H1 (cell line): ENCODE measurements at regions not wholly inside any gene's neighbourhood (a gene's known extent, or its start where the extent isn't known, plus 50 kb on each side); places are given as distances from the start of the nearest gene placed in this dataset.

Experiments
- CTCF ChIA-PET: fragments of 300-600 bp; sonication (Branson Sonifier 250); formaldehyde crosslinking; loops from one replicate; lab custom pipeline; 2021; ENCODE audit not compliant: partially characterized antibody; lab: Charles Lee
- POLR2A ChIA-PET: fragments of 300-600 bp; sonication (Branson Sonifier 250); formaldehyde crosslinking; loops from one replicate; lab custom pipeline; 2021; ENCODE audit warnings: inconsistent platforms; ENCODE audit not compliant: partially characterized antibody; lab: Charles Lee
- DNase-seq, 2 experiments: peaks; one replicate each; pipeline versions ENCODE4 v3.0.0 to v3.0.0-alpha.2; 2010 to 2022; ENCODE audit warnings: low spot score in 2 of 2, low read depth in 1 of 2, mixed read lengths in 1 of 2
- FAIRE-seq: peaks from 2 replicates; lab custom pipeline; 2011; peaks lifted over from hg19 to GRCh38; lab: Jason Lieb, UNC
- H2AFZ ChIP-seq: 2 replicates; pipeline ENCODE4 v1.8.1; 2012; ENCODE audit warnings: low read length, inconsistent platforms
- H2AK5ac ChIP-seq: 2 replicates; pipeline ENCODE4 v1.6.1; 2013; ENCODE audit warnings: low read depth, low read length
- H2BK120ac ChIP-seq: replicated peaks from 2 replicates; pipeline ENCODE3; 2013; ENCODE audit warnings: low read depth, low read length, inconsistent platforms
- H2BK12ac ChIP-seq: 2 replicates; pipeline ENCODE4 v1.6.1; 2013; ENCODE audit warnings: low read depth, low read length
- H2BK15ac ChIP-seq: 2 replicates; pipeline ENCODE4 v1.6.1; 2013; ENCODE audit warnings: low read length
- H2BK20ac ChIP-seq: 2 replicates; pipeline ENCODE4 v1.6.1; 2013; ENCODE audit warnings: low read length
- H2BK5ac ChIP-seq: 2 replicates; pipeline ENCODE4 v1.6.1; 2013; ENCODE audit warnings: low read depth, low read length
- H3K14ac ChIP-seq: 2 replicates; pipeline ENCODE4 v1.6.1; 2013; ENCODE audit warnings: inconsistent platforms; ENCODE audit not compliant: insufficient read length
- H3K18ac ChIP-seq: 2 replicates; pipeline ENCODE4 v1.6.1; 2013; ENCODE audit warnings: low read length; ENCODE audit errors: extremely low read depth
- H3K23ac ChIP-seq: 2 replicates; pipeline ENCODE4 v1.6.1; 2013; ENCODE audit warnings: inconsistent platforms; ENCODE audit not compliant: insufficient read length
- H3K23me2 ChIP-seq: 2 replicates; pipeline ENCODE4 v1.6.1; 2013; ENCODE audit warnings: low read depth, low read length
- H3K27ac ChIP-seq: 2 replicates; pipeline ENCODE4 v1.6.1; 2011; ENCODE audit warnings: low read depth, low read length, inconsistent platforms
- H3K27me3 ChIP-seq, 4 experiments: replicated peaks in 1 of 4; 1 replicate in 1 of 4; 2 replicates in 3 of 4; pipeline versions ENCODE4 v1.6.1 to v1.8.1; 2011 to 2013; ENCODE audit warnings: low read length in 3 of 4, mild to moderate bottlenecking in 3 of 4, inconsistent platforms in 2 of 4, mixed read lengths in 2 of 4, moderate library complexity in 1 of 4; ENCODE audit not compliant: control insufficient read depth in 3 of 4, insufficient read depth in 3 of 4; ENCODE audit errors: extremely low read depth in 1 of 4
- H3K36me3 ChIP-seq, 4 experiments: 2 replicates each; pipeline versions ENCODE4 v1.6.1 to v1.8.1; 2011 to 2013; ENCODE audit warnings: mild to moderate bottlenecking in 4 of 4, low read length in 3 of 4, moderate library complexity in 2 of 4, control low read depth in 1 of 4, inconsistent platforms in 1 of 4; ENCODE audit not compliant: insufficient read depth in 4 of 4, control insufficient read depth in 2 of 4
- H3K4ac ChIP-seq: replicated peaks from 2 replicates; pipeline ENCODE3; 2013; ENCODE audit warnings: low read length, low read depth, mixed read lengths, inconsistent platforms; ENCODE audit not compliant: insufficient read length
- H3K4me1 ChIP-seq, 4 experiments: replicated peaks in 1 of 4; 1 replicate in 1 of 4; 2 replicates in 3 of 4; pipeline versions ENCODE4 v1.6.1 to v1.8.1; 2011 to 2013; ENCODE audit warnings: low read length in 3 of 4, inconsistent platforms in 2 of 4, mixed read lengths in 1 of 4; ENCODE audit not compliant: insufficient read depth in 4 of 4, control insufficient read depth in 3 of 4
- H3K4me2 ChIP-seq, 2 experiments: 2 replicates each; pipeline versions ENCODE4 v1.6.1 to v1.8.1; 2011 to 2013; ENCODE audit warnings: low read depth in 2 of 2, low read length in 2 of 2, control low read depth in 1 of 2, inconsistent platforms in 1 of 2, mild to moderate bottlenecking in 1 of 2; ENCODE audit not compliant: insufficient read depth in 1 of 2
- H3K4me3 ChIP-seq, 4 experiments: fragments of 200-600, 300-600 bp in 1 of 4; sonication (generic), shearing (Covaris generic), sonication (Bioruptor Twin) in 1 of 4; 2 replicates each; pipeline versions ENCODE4 v1.5.1 to v1.8.1; 2011 to 2016; ENCODE audit warnings: low read length in 4 of 4, low read depth in 3 of 4, control low read depth in 2 of 4, inconsistent platforms in 2 of 4, mild to moderate bottlenecking in 2 of 4, mixed read lengths in 1 of 4, moderate library complexity in 1 of 4; ENCODE audit not compliant: insufficient read depth in 2 of 4; ENCODE audit errors: extremely low read depth in 1 of 4
- H3K56ac ChIP-seq: replicated peaks from 2 replicates; pipeline ENCODE3; 2013; ENCODE audit warnings: low read depth, mild to moderate bottlenecking, mixed read lengths, low read length, inconsistent platforms; ENCODE audit not compliant: insufficient read length
- H3K79me1 ChIP-seq: 2 replicates; pipeline ENCODE4 v1.6.1; 2013; ENCODE audit warnings: low read depth, low read length, control low read depth
- H3K79me2 ChIP-seq, 2 experiments: 2 replicates each; pipeline versions ENCODE4 v1.6.1 to v1.8.1; 2012 to 2013; ENCODE audit warnings: low read length in 2 of 2, mild to moderate bottlenecking in 2 of 2, inconsistent platforms in 1 of 2; ENCODE audit not compliant: insufficient read depth in 2 of 2, control insufficient read depth in 1 of 2
- H3K9ac ChIP-seq, 4 experiments: replicated peaks in 1 of 4; 1 replicate in 1 of 4; 2 replicates in 3 of 4; pipeline versions ENCODE4 v1.6.1 to v1.8.1; 2011 to 2013; ENCODE audit warnings: low read depth in 3 of 4, low read length in 3 of 4, control low read depth in 2 of 4, mild to moderate bottlenecking in 2 of 4, moderate library complexity in 2 of 4, inconsistent platforms in 1 of 4; ENCODE audit errors: extremely low read depth in 1 of 4
- H3K9me3 ChIP-seq, 2 experiments: 2 replicates each; pipeline versions ENCODE4 v1.6.1 to v1.8.1; 2012 to 2013; ENCODE audit warnings: mild to moderate bottlenecking in 2 of 2, moderate library complexity in 2 of 2, control low read depth in 1 of 2, inconsistent platforms in 1 of 2, low read depth in 1 of 2, low read length in 1 of 2, mixed read lengths in 1 of 2; ENCODE audit not compliant: insufficient read depth in 2 of 2
- H4K20me1 ChIP-seq, 2 experiments: replicated peaks in 1 of 2; 2 replicates each; pipeline versions ENCODE3 to v1.8.1; 2011 to 2013; ENCODE audit warnings: inconsistent platforms in 2 of 2, low read length in 2 of 2, mild to moderate bottlenecking in 1 of 2; ENCODE audit not compliant: insufficient read depth in 2 of 2, control insufficient read depth in 1 of 2
- H4K5ac ChIP-seq: 2 replicates; pipeline ENCODE4 v1.6.1; 2013; ENCODE audit warnings: low read length, low read depth, mixed read lengths, inconsistent platforms; ENCODE audit not compliant: insufficient read length
- H4K8ac ChIP-seq: 2 replicates; pipeline ENCODE4 v1.8.0; 2013; ENCODE audit warnings: mild to moderate bottlenecking, moderate library complexity, low read length, inconsistent platforms; ENCODE audit not compliant: insufficient read depth; ENCODE audit errors: extremely low read depth
- H4K91ac ChIP-seq: replicated peaks from 2 replicates; pipeline ENCODE3; 2013; ENCODE audit warnings: low read length, mixed read lengths, inconsistent platforms; ENCODE audit not compliant: insufficient read length
- CEBPB ChIP-seq: IDR thresholded peaks from 2 replicates; pipeline ENCODE4 v1.6.1; 2012; ENCODE audit warnings: low read depth, low read length
- CHD1 ChIP-seq: IDR thresholded peaks from 2 replicates; pipeline ENCODE4 v1.6.1; 2012; ENCODE audit warnings: low read depth, low read length, improper control_type of control experiment
- CHD2 ChIP-seq: IDR thresholded peaks from 2 replicates; pipeline ENCODE4 v1.6.1; 2012; ENCODE audit warnings: low read length, improper control_type of control experiment
- HDAC2 ChIP-seq, 2 experiments: fragments of 300-600 bp in 1 of 2; sonication (generic) in 1 of 2; IDR thresholded peaks; 2 replicates each; pipeline ENCODE4 v1.6.1; 2011 to 2012; ENCODE audit warnings: low read depth in 2 of 2, low read length in 2 of 2, mild to moderate bottlenecking in 2 of 2, moderate library complexity in 2 of 2, borderline replicate concordance in 1 of 2, inconsistent platforms in 1 of 2
- NRF1 ChIP-seq: IDR thresholded peaks from 2 replicates; pipeline ENCODE4 v1.6.1; 2011; ENCODE audit warnings: mild to moderate bottlenecking, low read depth, low read length, improper control_type of control experiment
- RBBP5 ChIP-seq: IDR thresholded peaks from 2 replicates; pipeline ENCODE4 v1.7.1; 2012; ENCODE audit warnings: low read depth, mild to moderate bottlenecking, inconsistent platforms, low read length, moderate library complexity, borderline replicate concordance
- WGBS, 2 experiments: shearing (Covaris generic) in 1 of 2; methylation state at CpG; one replicate each; pipeline versions ENCODE4 v1.1.6 to v1.1.7; 2013 to 2015; ENCODE audit warnings: low lambda C conversion rate in 2 of 2, mixed read lengths in 2 of 2, inconsistent platforms in 1 of 2, low coverage in 1 of 2, missing lambda C conversion rate in 1 of 2; ENCODE audit not compliant: insufficient replicate concordance in 2 of 2, insufficient coverage in 1 of 2, insufficient read length in 1 of 2; ENCODE audit errors: extremely low coverage in 1 of 2, missing lambda C conversion rate in 1 of 2; 5-methylcytosine and 5-hydroxymethylcytosine counted together
- TF ChIP-seq, protein P1 (sequence below): IDR thresholded peaks from 2 replicates; pipeline ENCODE4 v1.6.1; 2011; ENCODE audit warnings: low read depth, mild to moderate bottlenecking, low read length; ENCODE audit not compliant: insufficient read depth

DNA sequence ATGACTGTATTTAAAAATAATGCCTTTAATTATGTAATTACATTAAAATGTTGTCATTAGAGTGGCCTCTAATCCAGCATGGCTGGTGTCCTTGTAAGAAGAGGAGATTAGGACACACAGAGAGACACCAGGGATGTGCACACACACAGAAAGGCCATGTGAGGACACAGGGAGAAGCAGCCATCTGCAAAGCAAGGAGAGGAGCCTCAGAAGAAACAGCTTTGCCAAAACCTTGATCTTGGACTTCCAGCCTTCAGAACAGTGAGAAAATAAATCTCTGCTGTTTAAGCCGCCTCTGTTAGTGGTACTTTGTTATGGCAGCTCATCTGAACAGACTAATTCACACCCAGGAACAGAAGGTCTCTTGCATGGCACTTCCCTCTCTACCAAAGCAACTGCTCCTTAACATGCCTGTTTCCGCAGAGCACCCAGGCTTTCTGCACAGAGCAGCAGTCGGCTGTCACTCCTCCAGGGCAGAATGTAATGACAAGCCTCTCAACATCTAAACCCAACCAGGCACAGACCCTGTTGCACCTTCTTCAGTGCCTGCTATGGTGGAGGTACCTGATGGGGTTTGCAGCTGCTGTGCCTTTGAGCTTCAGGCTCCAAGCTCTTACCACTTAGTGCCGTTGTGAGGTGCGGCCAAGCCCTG is 377.7 kb downstream of the TDRD15 start:
- FAIRE-seq, result no peak
- no peak overlapping the region for H3K27ac ChIP-seq
- H3K36me3 ChIP-seq, result no peaks in the 10 kb centered on the region
- no peaks in the 10 kb centered on the region for H3K23me2 ChIP-seq
- H3K56ac ChIP-seq, result no peak overlapping the region
- H3K4me3 ChIP-seq, result no peak overlapping the region
- H3K4me2 ChIP-seq, result no peak overlapping the region
- H4K8ac ChIP-seq, result no peak overlapping the region
- TF ChIP-seq CHD2 (no peak), NRF1 (no peak), HDAC2 (IDR thresholded peaks at IDR 0.05; ENCODE audit: borderline replicate concordance in 1 of 2, low read depth in 2 of 2, low read length in 2 of 2) (no peak), CHD1 (no peak), RBBP5 (no peak), CEBPB (no peak)
- TF ChIP-seq, protein P1, sequence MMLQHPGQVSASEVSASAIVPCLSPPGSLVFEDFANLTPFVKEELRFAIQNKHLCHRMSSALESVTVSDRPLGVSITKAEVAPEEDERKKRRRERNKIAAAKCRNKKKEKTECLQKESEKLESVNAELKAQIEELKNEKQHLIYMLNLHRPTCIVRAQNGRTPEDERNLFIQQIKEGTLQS, result no peak
- H3K18ac ChIP-seq, result no peak overlapping the region
- no peaks in the 10 kb centered on the region for H3K79me1 ChIP-seq
- H4K5ac ChIP-seq, result no peak overlapping the region
- H3K14ac ChIP-seq, result no peak overlapping the region
- no peak overlapping the region for H4K91ac ChIP-seq
- POLR2A ChIA-PET, result no interaction called here
- no peaks in the 10 kb centered on the region for H3K79me2 ChIP-seq
- CTCF ChIA-PET, result interaction anchor here (0.9 kb wide), 2 partner anchors 12 to 224 kb away, joined by 3 read pairs; no protein-coding TSS in a partner anchor
- peak overlapping the region; percentile 62 for H2AFZ ChIP-seq
- no peak overlapping the region for H3K4ac ChIP-seq
- no peak overlapping the region for H3K23ac ChIP-seq
- no peak overlapping the region for H2AK5ac ChIP-seq
- H3K27me3 ChIP-seq, result no peaks in the 10 kb centered on the region
- no peak overlapping the region for H2BK12ac ChIP-seq
- DNase-seq, result no peak
- H3K4me1 ChIP-seq, result peaks cover 0 to 2% (median 0%) of the 10 kb centered on the region in 4 experiments; a peak in 1 of 7 replicates
- WGBS, 2 experiments, result 94% methylated on average over 5 of the region's 5 CpGs; no CpG with 5 or more reads in 1 of the 2 experiments
- H2BK15ac ChIP-seq, result no peak overlapping the region
- H2BK5ac ChIP-seq, result no peak overlapping the region
- no peaks in the 10 kb centered on the region for H4K20me1 ChIP-seq
- H3K9me3 ChIP-seq, result no peaks in the 10 kb centered on the region
- H2BK20ac ChIP-seq, result no peak overlapping the region
- H2BK120ac ChIP-seq, result no peak overlapping the region
- no peak overlapping the region for H3K9ac ChIP-seq
